WTC11 (cell line): ENCODE measurements at regions not wholly inside any gene's neighbourhood (a gene's known extent, or its start where the extent isn't known, plus 50 kb on each side); places are given as distances from the start of the nearest gene placed in this dataset.
"Not testable (repeated sequence)": the region's sequence is repeated elsewhere in the genome, so short reads cannot be mapped to it uniquely, and the experiment has no call there.

ENCODE experiments used
- ATF1 ChIP-seq: sonication (generic); formaldehyde crosslinking; IDR thresholded peaks from 2 replicates; pipeline ENCODE4 v1.8.1; 2023; ENCODE audit warnings: mild to moderate bottlenecking, moderate library complexity, missing genetic modification reagents
- CREB1 ChIP-seq: sonication (generic); formaldehyde crosslinking; IDR thresholded peaks from 2 replicates; pipeline ENCODE4 v1.8.0; 2023; ENCODE audit warnings: mild to moderate bottlenecking, missing genetic modification reagents
- FOXJ3 ChIP-seq: sonication (generic); formaldehyde crosslinking; IDR thresholded peaks from 2 replicates; pipeline ENCODE4 v1.9.0; 2021; ENCODE audit warnings: missing genetic modification reagents, mild to moderate bottlenecking, borderline replicate concordance
- FOXP1 ChIP-seq: sonication (generic); formaldehyde crosslinking; IDR thresholded peaks from 2 replicates; pipeline ENCODE4 v1.8.0; 2022; ENCODE audit warnings: missing genetic modification reagents, mild to moderate bottlenecking, moderate library complexity, borderline replicate concordance
- NR1H2 ChIP-seq: sonication (generic); formaldehyde crosslinking; IDR thresholded peaks from 2 replicates; pipeline ENCODE4 v1.9.0; 2021; ENCODE audit warnings: mild to moderate bottlenecking, moderate library complexity, missing genetic modification reagents
- RELA ChIP-seq: sonication (generic); formaldehyde crosslinking; IDR thresholded peaks from 2 replicates; pipeline ENCODE4 v1.8.1; 2022; ENCODE audit warnings: missing genetic modification reagents, mild to moderate bottlenecking, borderline replicate concordance
- TF ChIP-seq, protein P1 (sequence below): sonication (generic); formaldehyde crosslinking; IDR thresholded peaks from 2 replicates; pipeline ENCODE4 v1.8.1; 2022; ENCODE audit warnings: mild to moderate bottlenecking, missing genetic modification reagents, moderate library complexity, borderline replicate concordance
- TF ChIP-seq, protein P2 (sequence below): fragments of 200-600 bp; IDR thresholded peaks from 2 replicates; pipeline ENCODE4 v1.8.0; 2022; ENCODE audit warnings: antibody characterized with exemption
- TF ChIP-seq, protein P3 (sequence below): sonication (generic); formaldehyde crosslinking; IDR thresholded peaks from 2 replicates; pipeline ENCODE4 v1.8.1; 2023; ENCODE audit warnings: mild to moderate bottlenecking, missing genetic modification reagents, borderline replicate concordance

DNA sequence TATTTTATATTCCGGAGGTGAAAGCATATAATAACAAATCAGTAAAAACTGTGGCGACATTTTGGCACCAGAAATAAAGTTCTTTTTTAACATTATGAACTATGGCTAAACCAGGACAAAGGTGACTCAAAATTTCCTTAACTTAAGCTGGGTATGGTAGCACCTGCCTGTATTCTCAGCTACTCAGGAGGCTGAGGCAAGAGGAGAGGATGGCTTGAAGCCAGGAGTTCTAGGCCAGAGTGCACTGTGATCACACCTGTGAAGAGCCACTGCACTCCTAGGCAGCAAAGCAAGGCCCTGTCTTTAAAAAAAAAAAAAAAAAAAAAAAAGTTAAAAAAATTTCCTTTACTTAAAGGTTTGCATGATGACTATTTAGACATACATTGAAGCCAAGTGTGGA, 63.0 kb upstream of the KIF2A start:
- TF ChIP-seq, protein P1, sequence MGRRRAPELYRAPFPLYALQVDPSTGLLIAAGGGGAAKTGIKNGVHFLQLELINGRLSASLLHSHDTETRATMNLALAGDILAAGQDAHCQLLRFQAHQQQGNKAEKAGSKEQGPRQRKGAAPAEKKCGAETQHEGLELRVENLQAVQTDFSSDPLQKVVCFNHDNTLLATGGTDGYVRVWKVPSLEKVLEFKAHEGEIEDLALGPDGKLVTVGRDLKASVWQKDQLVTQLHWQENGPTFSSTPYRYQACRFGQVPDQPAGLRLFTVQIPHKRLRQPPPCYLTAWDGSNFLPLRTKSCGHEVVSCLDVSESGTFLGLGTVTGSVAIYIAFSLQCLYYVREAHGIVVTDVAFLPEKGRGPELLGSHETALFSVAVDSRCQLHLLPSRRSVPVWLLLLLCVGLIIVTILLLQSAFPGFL (CRISPR knock-in tag), result not testable (repeated sequence)
- TF ChIP-seq ATF1; CREB1 (CRISPR knock-in tag); NR1H2 (CRISPR knock-in tag); FOXJ3; FOXP1 (CRISPR knock-in tag); RELA: not testable (repeated sequence)
- TF ChIP-seq, protein P2, sequence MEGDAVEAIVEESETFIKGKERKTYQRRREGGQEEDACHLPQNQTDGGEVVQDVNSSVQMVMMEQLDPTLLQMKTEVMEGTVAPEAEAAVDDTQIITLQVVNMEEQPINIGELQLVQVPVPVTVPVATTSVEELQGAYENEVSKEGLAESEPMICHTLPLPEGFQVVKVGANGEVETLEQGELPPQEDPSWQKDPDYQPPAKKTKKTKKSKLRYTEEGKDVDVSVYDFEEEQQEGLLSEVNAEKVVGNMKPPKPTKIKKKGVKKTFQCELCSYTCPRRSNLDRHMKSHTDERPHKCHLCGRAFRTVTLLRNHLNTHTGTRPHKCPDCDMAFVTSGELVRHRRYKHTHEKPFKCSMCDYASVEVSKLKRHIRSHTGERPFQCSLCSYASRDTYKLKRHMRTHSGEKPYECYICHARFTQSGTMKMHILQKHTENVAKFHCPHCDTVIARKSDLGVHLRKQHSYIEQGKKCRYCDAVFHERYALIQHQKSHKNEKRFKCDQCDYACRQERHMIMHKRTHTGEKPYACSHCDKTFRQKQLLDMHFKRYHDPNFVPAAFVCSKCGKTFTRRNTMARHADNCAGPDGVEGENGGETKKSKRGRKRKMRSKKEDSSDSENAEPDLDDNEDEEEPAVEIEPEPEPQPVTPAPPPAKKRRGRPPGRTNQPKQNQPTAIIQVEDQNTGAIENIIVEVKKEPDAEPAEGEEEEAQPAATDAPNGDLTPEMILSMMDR, result not testable (repeated sequence)
- TF ChIP-seq, protein P3, sequence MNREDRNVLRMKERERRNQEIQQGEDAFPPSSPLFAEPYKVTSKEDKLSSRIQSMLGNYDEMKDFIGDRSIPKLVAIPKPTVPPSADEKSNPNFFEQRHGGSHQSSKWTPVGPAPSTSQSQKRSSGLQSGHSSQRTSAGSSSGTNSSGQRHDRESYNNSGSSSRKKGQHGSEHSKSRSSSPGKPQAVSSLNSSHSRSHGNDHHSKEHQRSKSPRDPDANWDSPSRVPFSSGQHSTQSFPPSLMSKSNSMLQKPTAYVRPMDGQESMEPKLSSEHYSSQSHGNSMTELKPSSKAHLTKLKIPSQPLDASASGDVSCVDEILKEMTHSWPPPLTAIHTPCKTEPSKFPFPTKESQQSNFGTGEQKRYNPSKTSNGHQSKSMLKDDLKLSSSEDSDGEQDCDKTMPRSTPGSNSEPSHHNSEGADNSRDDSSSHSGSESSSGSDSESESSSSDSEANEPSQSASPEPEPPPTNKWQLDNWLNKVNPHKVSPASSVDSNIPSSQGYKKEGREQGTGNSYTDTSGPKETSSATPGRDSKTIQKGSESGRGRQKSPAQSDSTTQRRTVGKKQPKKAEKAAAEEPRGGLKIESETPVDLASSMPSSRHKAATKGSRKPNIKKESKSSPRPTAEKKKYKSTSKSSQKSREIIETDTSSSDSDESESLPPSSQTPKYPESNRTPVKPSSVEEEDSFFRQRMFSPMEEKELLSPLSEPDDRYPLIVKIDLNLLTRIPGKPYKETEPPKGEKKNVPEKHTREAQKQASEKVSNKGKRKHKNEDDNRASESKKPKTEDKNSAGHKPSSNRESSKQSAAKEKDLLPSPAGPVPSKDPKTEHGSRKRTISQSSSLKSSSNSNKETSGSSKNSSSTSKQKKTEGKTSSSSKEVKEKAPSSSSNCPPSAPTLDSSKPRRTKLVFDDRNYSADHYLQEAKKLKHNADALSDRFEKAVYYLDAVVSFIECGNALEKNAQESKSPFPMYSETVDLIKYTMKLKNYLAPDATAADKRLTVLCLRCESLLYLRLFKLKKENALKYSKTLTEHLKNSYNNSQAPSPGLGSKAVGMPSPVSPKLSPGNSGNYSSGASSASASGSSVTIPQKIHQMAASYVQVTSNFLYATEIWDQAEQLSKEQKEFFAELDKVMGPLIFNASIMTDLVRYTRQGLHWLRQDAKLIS, result not testable (repeated sequence)
